SJCRH30 (cell line): ENCODE measurements at regions not wholly inside any gene's neighbourhood (a gene's known extent, or its start where the extent isn't known, plus 50 kb on each side); places are given as distances from the start of the nearest gene placed in this dataset.
A peak's percentile ranks its signal among the peaks of the same experiment; 100 is the strongest.
"Not testable (repeated sequence)": the region's sequence is repeated elsewhere in the genome, so short reads cannot be mapped to it uniquely, and the experiment has no call there.

Source experiments
- DNase-seq, 2 experiments: peaks; one replicate each; pipeline ENCODE4 v3.0.0-alpha.2; 2015 to 2020
- H3K27ac ChIP-seq: fragments of 250-450 bp; sonication (Bioruptor Pico); 2 replicates; pipeline ENCODE4 v1.5.1; 2020; ENCODE audit warnings: mild to moderate bottlenecking, moderate library complexity
- H3K27me3 ChIP-seq: fragments of 250-450 bp; sonication (Bioruptor Pico); 2 replicates; pipeline ENCODE4 v1.5.1; 2020; ENCODE audit warnings: mild to moderate bottlenecking, moderate library complexity
- H3K36me3 ChIP-seq: fragments of 250-450 bp; sonication (Bioruptor Pico); 2 replicates; pipeline ENCODE4 v1.5.1; 2020; ENCODE audit warnings: mild to moderate bottlenecking, moderate library complexity
- H3K4me1 ChIP-seq: fragments of 250-450 bp; sonication (Bioruptor Pico); 2 replicates; pipeline ENCODE4 v1.5.1; 2020; ENCODE audit warnings: mild to moderate bottlenecking, moderate library complexity
- H3K4me3 ChIP-seq: fragments of 250-450 bp; sonication (Bioruptor Pico); 2 replicates; pipeline ENCODE4 v1.5.1; 2020; ENCODE audit warnings: mild to moderate bottlenecking, moderate library complexity
- H3K9me3 ChIP-seq: fragments of 250-450 bp; sonication (Bioruptor Pico); replicated peaks from 2 replicates; pipeline ENCODE4 v1.5.1; 2020; ENCODE audit warnings: mild to moderate bottlenecking, moderate library complexity

DNA sequence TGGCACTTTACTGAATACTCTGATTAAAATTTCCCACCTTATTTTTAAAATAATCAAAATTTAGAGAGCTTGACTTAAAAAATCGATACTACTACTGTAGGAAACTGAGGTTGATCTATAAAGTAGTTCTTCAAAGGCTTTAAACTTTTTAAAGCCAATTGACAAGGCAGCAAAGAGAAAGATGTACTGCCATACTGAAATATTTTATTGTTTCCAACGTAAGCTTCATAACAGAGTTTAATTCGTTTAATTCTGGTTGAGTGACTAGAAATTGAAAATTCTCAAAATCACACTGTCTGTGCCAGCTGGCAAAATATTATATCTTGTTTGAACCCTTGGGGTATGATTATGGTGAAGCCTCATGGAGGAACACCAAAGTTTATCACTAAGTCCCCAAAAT, 207.6 kb downstream of the UNC5CL start:
- no peaks in the 10 kb centered on the region for H3K4me1 ChIP-seq
- H3K9me3 ChIP-seq = no peaks in the 10 kb centered on the region
- H3K4me3 ChIP-seq = no peak overlapping the region
- no peak overlapping the region for H3K27ac ChIP-seq
- DNase-seq = no peak
- H3K36me3 ChIP-seq = no peaks in the 10 kb centered on the region
- peaks cover 4% of the 10 kb centered on the region; the same call in 1 of the 2 replicates for H3K27me3 ChIP-seq

DNA sequence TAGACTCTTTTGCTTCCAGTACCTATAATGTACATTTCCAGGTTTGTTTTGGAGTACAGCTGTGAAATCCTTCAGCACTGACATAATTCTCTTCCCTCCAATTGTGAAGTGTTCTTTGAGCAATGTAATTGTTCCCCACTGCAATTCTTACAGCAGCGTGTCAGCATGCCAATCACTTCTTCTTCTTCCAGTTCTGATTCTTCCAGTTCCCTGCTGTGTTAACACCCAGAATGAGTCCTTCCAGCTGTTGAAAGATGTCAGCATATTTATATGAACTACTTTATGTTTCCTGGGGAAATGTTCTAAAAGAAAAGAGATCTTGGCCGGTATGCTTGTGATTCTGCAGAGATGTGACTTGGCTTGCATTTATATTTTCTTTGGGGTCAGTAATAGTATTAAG, 213.9 kb downstream of the UNC5CL start:
- Histone ChIP-seq H3K27ac (no peak overlapping the region), H3K27me3 (peaks cover 4% of the 10 kb centered on the region; the same call in 1 of the 2 replicates), H3K36me3 (no peaks in the 10 kb centered on the region), H3K4me3 (no peak overlapping the region), H3K9me3 (no peaks in the 10 kb centered on the region), H3K4me1 (no peaks in the 10 kb centered on the region)
- DNase-seq = no peak

DNA sequence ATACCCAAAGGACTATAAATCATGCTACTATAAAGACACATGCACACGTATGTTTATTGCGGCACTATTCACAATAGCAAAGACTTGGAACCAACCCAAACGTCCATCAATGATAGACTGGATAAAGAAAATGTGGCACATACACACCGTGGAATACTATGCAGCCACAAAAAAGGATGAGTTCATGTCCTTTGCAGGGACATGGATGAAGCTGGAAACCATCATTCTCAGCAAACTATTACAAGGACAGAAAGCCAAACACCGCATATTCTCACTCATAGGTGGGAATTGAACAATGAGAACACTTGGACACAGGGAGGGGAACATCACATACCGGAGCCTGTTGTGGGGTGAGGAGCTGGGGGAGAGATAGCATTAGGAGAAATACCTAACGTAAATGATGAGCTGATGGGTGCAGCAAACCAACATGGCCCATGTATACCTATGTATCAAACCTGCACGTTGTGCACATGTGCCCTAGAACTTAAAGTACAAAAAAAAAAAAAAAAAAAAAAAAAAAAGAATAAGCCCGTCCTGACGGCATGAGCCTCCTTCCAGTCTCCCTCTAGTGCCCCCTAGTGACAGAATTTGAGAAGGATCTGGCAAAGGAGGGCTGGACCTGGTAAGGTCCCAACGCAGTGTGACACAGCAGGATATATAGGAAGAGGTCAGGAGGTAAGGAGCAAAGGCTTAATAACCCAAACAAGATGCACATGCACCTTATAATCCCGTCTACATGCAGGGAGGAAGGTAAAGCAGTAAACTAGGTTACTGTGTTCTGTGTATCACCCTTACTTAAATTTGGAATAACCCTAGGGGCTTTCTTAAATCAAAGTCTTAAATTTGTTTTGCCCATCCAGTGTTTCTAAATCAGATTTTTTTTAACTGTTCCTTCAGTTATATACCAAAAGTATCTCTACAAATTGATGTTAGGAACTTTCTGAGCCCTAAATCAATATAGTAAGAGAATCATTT, 214.8 kb downstream of the UNC5CL start:
- H3K27ac ChIP-seq, H3K4me3 ChIP-seq, H3K36me3 ChIP-seq, H3K4me1 ChIP-seq, H3K9me3 ChIP-seq, H3K27me3 ChIP-seq: not testable (repeated sequence)
- DNase-seq = peak; percentile 48 to 71

DNA sequence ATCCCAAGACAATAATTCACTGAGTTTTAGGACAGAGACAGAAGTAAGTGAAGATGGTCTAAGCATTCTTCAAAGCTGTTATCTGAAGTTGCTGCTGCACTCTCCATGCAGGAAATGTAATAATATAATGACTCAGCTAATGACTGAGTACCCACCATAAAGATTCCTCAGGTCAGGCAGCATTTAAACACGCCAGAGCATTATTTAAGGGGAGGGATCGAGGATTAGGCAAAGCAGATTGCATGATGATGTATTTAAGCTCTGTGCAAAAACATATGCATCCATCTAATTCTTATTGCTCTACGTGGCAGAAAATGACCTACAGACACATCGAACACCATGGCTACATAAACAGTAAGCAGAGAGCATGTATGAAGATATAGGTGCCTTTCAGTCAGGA, 216.4 kb downstream of the UNC5CL start:
- no peak overlapping the region for H3K27ac ChIP-seq
- no peaks in the 10 kb centered on the region for H3K4me1 ChIP-seq
- H3K9me3 ChIP-seq = no peaks in the 10 kb centered on the region
- H3K4me3 ChIP-seq = no peak overlapping the region
- H3K27me3 ChIP-seq = peaks cover 4% of the 10 kb centered on the region; the same call in 1 of the 2 replicates
- H3K36me3 ChIP-seq = no peaks in the 10 kb centered on the region
- DNase-seq = no peak

DNA sequence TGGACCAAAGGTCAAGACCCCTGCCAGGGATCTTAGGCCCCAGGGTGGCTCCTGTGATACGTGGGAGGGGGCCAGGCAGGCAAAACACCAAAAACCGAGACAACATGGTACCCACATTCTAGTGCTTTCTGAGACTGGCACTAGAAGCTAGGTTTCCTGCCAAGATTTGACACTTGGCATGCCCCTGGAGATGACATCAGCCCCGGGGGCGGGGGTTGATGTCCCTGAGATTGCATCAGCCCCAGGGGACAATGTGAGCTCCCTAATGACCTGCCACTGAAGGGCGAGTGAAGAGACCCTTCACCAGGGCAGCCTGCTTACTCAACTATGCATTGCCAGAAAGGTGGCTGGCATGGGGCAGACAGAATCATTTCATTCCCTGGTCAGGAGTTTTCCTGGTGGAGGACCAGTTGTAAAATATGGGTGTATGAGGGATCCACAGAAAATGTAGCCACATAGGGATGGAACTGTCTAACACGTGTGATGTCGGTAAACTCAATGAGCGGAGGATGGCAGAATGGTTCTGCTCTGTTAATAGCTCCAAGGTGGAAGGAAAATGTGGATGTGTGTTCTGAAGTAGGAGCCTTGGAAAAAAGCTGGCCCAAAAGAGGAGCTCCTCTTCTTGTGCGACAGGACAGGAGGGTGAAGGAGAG, 219.7 kb downstream of the UNC5CL start:
- H3K4me3 ChIP-seq = no peak overlapping the region
- H3K27me3 ChIP-seq = no peaks in the 10 kb centered on the region
- H3K36me3 ChIP-seq = no peaks in the 10 kb centered on the region
- H3K9me3 ChIP-seq = no peaks in the 10 kb centered on the region
- H3K27ac ChIP-seq = no peak overlapping the region
- DNase-seq = no peak
- H3K4me1 ChIP-seq = no peaks in the 10 kb centered on the region

DNA sequence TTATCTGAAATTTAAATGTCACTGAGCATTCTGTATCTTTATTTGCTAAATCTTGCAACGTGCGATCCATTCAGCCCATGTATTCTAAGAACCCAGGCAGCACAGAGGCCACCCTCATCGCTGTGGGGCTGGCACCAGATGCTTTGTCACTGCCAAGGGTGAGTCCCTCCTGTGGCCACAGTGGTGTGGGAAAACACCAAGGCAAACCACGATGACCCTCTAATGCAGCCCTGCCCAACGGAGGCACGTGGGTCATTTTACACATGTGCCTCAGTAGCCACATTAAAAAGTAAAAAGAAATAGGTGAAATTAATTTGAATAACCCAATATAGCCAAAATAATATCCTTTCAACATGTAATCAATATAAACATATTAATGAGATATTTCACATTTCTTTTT, 221.7 kb downstream of the UNC5CL start:
- Histone ChIP-seq H3K4me1 (no peaks in the 10 kb centered on the region), H3K9me3 (no peaks in the 10 kb centered on the region), H3K27ac (no peak overlapping the region), H3K27me3 (peaks cover 4% of the 10 kb centered on the region; the same call in 1 of the 2 replicates), H3K4me3 (no peak overlapping the region), H3K36me3 (no peaks in the 10 kb centered on the region)
- DNase-seq = no peak

DNA sequence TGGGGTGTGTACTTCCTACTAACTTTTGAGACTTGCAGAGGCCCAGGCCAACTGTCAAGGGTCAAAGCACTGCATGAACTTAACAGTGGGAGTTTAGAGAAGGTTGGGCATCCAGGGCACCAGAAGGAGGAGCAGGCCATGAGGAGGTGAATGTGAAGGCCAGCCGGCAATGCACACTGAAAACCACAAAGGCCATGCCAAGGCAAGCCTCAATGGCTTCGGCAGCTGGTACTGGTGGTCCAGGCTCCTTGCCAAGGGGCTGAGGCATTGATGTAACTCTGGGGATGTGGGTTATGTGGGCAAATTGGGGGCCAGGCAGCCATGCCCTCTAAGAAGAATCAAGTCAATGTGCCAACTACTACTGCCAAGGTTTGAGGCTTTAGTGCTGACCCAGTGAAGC, 222.4 kb downstream of the UNC5CL start:
- Histone ChIP-seq H3K4me1 (no peaks in the 10 kb centered on the region), H3K27ac (no peak overlapping the region), H3K36me3 (no peaks in the 10 kb centered on the region), H3K27me3 (peaks cover 4% of the 10 kb centered on the region; the same call in 1 of the 2 replicates), H3K9me3 (no peaks in the 10 kb centered on the region), H3K4me3 (no peak overlapping the region)
- DNase-seq = no peak

DNA sequence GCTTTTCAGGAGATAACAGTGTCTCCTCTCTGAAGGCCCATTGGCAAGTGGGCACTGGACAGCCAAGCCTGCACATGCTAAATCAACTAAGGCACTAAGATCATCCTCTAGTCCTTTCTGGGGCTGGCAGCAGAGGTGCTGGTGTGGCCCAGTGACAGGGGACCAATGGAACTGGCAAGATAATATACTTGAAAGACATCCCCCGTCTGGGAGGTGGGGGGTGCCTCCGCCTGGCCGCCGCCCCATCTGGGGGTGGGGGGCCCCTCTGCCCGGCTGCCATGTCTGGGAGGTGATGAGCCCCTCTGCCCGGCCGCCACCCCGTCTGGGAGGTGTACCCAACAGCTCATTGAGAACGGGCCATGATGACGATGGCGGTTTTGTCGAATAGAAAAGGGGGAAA, 223.3 kb downstream of the UNC5CL start:
- Histone ChIP-seq H3K9me3 (no peaks in the 10 kb centered on the region), H3K27me3 (peaks cover 4% of the 10 kb centered on the region; the same call in 1 of the 2 replicates), H3K4me1 (no peaks in the 10 kb centered on the region), H3K27ac (no peak overlapping the region), H3K36me3 (no peaks in the 10 kb centered on the region), H3K4me3 (no peak overlapping the region)
- DNase-seq = no peak

DNA sequence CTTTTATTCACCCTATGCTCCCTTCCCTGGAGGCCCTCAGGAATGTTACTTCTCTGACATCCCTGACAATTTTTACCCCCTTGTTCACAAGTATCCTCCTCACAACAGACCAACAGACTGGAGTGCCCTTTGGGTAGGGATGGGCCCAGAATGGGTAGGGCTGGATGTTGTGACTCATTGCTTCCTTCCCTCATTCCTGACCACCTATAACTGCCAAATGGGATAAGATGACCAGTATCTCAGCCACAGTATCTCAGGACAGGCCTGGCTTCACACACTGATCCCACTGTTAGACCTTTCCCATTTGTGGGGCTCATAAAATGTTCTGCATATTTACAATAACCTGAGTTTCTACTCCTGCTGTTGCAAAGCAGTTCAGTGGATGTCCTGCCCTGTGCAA, 223.0 kb upstream of the LRFN2 start:
- Histone ChIP-seq H3K9me3 (no peaks in the 10 kb centered on the region), H3K4me3 (no peak overlapping the region), H3K27ac (no peak overlapping the region), H3K4me1 (no peaks in the 10 kb centered on the region), H3K27me3 (peaks cover 4% of the 10 kb centered on the region; the same call in 1 of the 2 replicates), H3K36me3 (no peaks in the 10 kb centered on the region)
- no peak for DNase-seq

DNA sequence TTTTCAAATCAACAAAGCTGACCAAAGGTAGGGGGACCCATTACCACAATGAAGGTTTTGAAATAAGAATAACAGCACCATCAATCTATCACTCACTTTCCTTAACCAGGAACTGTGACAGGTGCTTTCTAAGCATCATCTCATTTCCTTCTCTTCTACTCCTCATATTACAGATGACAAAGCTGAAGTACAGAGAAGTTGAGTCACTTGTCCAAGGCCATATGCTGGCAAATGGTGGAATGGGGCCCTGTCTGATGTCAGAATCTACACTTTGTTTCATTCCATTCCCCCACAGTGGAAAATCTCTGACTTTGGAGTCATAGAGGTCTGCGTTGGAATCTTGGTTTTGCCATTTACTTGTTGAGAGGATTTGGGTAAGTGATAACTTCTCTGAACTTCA, 222.5 kb upstream of the LRFN2 start:
- no peaks in the 10 kb centered on the region for H3K4me1 ChIP-seq
- no peak for DNase-seq
- peaks cover 4% of the 10 kb centered on the region; the same call in 1 of the 2 replicates for H3K27me3 ChIP-seq
- H3K27ac ChIP-seq = no peak overlapping the region
- no peaks in the 10 kb centered on the region for H3K36me3 ChIP-seq
- H3K9me3 ChIP-seq = no peaks in the 10 kb centered on the region
- H3K4me3 ChIP-seq = no peak overlapping the region

DNA sequence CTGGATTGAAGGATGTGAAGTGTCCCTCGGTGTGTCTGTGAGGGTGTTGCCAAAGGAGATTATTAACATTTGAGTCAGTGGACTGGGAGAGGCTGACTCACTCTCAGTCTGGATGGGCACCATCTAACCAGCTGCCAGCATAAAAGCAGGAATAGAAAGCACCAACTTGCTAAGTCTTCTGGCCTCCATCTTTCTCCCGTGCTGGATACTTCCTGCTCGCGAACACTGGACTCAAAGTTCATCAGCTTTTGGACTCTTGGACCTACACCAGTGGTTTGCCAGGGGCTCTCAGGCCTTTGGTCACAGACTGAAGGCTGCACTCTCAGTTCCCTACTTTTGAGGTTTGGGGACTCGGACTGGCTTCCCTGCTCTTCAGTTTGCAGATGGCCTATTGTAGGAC, 220.3 kb upstream of the LRFN2 start:
- DNase-seq = no peak
- Histone ChIP-seq H3K9me3 (no peaks in the 10 kb centered on the region), H3K27ac (no peak overlapping the region), H3K36me3 (no peaks in the 10 kb centered on the region), H3K4me3 (no peak overlapping the region), H3K4me1 (no peaks in the 10 kb centered on the region), H3K27me3 (no peaks in the 10 kb centered on the region)

DNA sequence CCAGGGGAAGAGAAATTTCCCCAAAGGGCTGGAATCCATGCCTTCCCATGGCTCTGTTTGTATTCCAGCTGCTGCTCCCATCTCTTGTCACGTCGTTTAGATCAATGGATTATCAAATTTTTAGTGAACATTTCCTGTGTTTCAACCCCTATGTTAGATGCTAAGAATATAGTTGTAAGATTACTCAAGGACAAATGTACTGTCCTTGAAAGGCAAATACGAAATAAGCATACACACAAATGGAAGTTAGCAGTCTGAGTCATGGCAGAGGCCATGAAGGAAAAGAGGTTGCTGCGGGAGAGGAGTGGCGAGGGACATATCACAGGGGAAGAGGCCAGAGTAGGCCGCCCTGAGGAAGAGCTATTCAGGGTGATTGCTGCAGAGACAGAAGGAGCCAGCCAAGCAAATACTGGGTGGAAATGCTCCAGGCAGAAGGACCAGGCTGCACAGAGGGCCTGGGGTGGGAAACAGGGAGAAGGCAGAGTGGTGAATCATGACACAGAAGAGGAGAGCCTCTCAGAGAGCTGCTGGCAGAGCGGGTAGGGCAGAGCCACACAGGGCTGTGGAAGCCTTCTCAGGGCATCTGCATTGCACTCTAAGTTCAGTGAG, 219.2 kb upstream of the LRFN2 start:
- Histone ChIP-seq H3K27ac (no peak overlapping the region), H3K4me3 (no peak overlapping the region), H3K27me3 (no peaks in the 10 kb centered on the region), H3K36me3 (no peaks in the 10 kb centered on the region), H3K9me3 (no peaks in the 10 kb centered on the region), H3K4me1 (no peaks in the 10 kb centered on the region)
- DNase-seq = no peak

DNA sequence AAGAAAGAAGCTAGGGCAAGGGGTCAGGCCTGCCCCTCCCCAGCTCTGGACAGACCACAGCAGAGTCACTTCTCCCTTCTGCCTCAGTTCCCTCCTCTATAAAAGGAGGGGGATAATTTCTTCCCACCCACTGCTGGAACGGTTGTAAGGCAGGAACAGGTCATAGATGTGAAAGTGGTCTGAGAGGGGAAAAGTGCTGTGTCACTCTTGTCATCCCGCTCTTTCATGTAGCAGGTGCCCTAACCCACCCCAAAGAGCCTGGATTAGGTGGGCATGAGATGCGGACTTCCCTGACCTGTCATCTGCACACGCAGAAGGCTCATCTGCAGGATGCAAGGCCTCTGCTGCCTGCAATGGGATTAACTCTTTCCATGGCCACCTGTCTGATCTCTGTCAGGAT, 218.2 kb upstream of the LRFN2 start:
- Histone ChIP-seq H3K4me3 (no peak overlapping the region), H3K36me3 (no peaks in the 10 kb centered on the region), H3K4me1 (no peaks in the 10 kb centered on the region), H3K27me3 (no peaks in the 10 kb centered on the region), H3K9me3 (no peaks in the 10 kb centered on the region), H3K27ac (no peak overlapping the region)
- DNase-seq = no peak

DNA sequence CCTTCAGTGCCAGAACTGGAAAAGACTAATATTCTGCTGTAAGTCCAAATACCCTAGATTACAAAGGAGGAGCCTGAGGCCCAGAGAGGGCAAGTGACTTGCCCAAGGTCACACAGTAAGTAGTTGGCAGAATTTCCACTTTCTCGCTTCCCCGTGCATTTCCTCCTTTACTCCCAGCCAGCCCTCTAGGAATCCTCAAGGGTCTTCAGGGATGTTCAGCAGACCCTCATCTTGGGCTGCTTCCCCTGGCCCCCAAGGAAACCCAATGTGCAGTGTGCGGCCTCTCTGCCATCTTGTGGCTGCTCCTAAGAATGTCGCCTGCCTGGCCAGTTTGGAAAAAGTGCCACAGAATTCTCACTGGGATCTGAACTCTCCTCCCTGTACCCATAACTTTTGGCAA, 217.7 kb upstream of the LRFN2 start:
- Histone ChIP-seq H3K9me3 (no peaks in the 10 kb centered on the region), H3K4me3 (no peak overlapping the region), H3K4me1 (no peaks in the 10 kb centered on the region), H3K27ac (no peak overlapping the region), H3K27me3 (no peaks in the 10 kb centered on the region), H3K36me3 (no peaks in the 10 kb centered on the region)
- no peak for DNase-seq
